Fibroblast of skin of abdomen (primary cell): ENCODE measurements at regions not wholly inside any gene's neighbourhood (a gene's known extent, or its start where the extent isn't known, plus 50 kb on each side); places are given as distances from the start of the nearest gene placed in this dataset.
"Not testable (repeated sequence)": the region's sequence is repeated elsewhere in the genome, so short reads cannot be mapped to it uniquely, and the experiment has no call there.

Source experiments
- DNase-seq: peaks from one replicate; pipeline ENCODE4 v3.0.0-alpha.2; 2013

GRCh38 chr4:104128031-104128849 is 366.5 kb downstream of the CXXC4 start:
- no peak for DNase-seq

GRCh38 chr4:104123021-104123420 is 371.7 kb downstream of the CXXC4 start:
- DNase-seq: no peak

DNA sequence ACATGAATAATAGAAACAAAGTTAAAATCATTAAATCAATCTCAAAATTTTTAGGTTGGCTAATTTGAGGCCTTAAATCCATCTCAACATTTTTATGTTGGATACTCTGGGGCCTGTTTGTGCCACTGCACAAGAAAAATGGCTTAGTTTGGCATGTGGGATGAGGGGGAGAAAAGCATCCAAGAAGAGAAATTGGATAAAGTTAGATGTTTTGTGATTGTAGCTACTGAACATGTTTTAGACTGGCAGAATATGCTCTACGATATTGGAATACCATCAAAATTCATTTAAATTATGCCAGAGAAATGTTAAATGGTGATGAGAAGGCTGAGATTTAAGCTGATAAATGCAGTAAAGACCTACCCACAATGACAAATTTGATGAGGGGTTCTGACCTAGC is 376.9 kb downstream of the CXXC4 start:
- no peak for DNase-seq

- DNase-seq: no peak
Measured at GRCh38 chr4:104113850-104114249, 380.8 kb downstream of the CXXC4 start.

GRCh38 chr4:104099141-104099540 is 379.4 kb upstream of the TACR3 start:
- no peak for DNase-seq

DNA sequence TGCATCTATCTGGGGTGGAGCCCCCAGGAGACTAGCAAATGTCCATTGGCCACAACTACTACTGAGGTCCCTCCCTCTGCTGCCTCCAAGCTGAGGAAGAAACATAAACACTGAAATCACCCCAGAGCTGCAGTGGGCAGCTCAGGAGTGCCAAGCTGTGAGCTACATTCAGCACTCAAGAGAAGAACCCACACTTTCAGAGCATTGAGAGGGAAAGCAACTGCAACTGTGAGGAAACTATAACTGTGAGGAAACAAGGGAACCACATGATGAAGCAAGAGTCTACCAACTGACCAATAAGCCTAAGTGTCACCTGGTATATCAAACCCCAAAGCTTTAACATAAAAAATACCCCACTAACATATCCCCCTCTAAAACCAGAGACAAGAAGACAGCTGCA is 373.5 kb upstream of the TACR3 start:
- DNase-seq: no peak

DNA sequence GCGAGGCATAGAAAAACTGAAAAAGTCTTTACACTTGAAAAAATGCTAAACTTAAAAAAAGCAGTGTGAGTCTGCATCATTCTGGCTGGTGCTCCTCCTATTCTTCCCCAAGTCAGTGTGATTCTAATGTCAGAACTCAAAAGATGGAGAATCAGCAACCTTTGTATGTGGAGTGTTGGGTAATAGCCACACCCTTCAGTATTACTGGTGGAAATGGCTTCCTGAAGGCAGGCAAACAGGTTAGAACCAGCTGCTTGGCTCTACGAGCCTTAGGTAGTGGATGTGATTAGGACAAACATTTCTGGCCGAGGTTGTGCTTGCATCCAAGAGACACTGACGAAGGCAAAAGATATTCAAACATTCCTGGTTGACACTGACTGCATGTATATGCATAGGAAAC is 353.4 kb upstream of the TACR3 start:
- no peak for DNase-seq

DNA sequence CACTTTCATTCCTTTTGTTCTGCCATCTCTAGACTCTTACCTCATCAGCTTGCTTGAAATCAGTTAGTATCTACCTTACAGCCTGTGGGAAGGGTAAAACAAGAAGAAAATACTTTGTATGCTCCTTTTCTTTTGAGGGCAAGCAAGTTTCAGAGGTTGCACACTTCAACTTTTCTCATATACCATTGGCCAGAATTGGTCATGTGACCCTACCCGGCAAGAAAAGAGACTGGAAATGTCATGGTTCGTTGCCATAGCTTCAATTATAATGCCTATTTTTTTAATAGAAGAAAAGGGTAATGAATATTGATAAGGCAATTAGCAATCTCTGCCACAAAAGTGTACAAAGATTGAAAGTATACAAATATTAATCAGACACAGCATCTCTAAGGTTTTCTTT is 346.7 kb upstream of the TACR3 start:
- DNase-seq: no peak

GRCh38 chr4:104064646-104065577 is 345.1 kb upstream of the TACR3 start:
- peak; percentile 20 for DNase-seq

DNA sequence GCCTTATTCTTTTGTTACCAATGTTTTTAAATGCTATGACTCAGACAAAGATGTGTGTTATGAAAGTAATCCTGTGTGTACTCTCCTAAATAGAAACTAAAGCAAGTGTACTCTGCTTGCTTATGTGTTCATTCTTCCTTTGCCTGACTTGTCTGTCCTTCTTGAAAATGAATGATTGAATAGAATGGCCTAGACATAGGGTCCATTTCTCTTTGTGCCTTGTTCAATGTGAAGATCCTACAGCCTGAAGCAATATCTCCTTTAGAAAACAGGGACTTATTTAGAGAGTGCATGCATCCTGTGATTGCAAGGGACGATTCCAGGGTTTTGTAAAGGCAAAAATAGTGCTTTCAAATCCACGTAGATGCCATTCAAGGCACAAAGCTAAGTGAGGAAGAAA is 343.6 kb upstream of the TACR3 start:
- no peak for DNase-seq

DNA sequence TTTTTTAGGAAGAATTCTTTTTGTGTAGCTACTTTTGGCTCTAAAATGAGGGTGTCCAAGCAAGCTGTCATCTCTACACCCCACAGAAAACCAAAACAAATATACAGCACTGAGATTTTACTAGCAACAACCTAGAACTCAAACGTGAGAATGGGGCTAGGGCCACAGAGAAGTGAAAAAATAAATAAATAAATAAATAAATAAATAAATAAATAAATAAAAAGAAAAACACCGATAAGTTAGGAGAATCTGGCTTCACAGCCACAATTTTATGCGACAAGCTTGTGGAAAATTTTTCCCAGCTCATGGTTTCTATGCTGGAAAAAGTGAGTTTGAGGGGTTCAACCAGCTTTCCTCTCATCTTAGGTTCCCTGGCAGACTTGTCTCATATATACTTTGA is 324.6 kb upstream of the TACR3 start:
- no peak for DNase-seq

- DNase-seq: no peak
Measured at GRCh38 chr4:104032896-104033295, 313.1 kb upstream of the TACR3 start.

GRCh38 chr4:104025251-104025650 is 305.5 kb upstream of the TACR3 start:
- DNase-seq: no peak

DNA sequence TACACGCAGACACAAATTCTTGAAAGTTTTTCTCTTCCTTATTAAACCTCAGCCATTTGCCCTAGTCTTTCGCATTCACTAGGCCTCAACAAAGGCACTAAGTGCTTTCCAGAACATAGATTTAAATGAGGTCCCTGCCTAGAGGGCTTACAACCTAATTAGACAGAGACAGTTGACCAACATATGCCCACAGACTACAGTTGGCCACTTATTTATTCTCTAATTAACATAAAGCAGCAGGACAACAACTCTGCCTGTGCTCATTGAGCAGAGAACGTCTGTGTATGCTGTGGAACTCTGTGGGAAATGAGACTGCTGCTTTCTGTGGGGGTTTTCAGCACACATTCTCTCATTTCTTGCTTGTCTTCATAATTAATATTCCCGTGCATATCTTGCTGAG is 303.0 kb upstream of the TACR3 start:
- no peak for DNase-seq

DNA sequence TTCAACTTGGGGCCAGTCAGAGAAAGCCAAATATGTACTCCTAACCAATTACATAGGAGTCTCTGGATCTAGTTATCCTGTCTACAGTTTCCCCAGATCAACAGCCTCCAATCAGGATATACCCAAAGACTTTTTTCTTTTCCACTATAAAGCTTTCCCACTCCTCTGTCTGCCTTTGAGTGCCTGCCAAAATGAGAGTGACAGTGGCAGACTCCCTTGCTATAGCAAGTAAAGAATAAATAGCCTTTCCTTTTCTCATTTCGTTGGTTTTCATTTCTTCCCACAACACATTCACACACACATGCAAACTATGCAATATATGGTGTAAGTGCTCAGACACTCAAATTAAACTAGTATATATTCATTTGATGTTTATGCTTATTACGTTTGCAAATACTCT is 302.4 kb upstream of the TACR3 start:
- DNase-seq: no peak

GRCh38 chr4:104020641-104021040 is 300.9 kb upstream of the TACR3 start:
- no peak for DNase-seq

DNA sequence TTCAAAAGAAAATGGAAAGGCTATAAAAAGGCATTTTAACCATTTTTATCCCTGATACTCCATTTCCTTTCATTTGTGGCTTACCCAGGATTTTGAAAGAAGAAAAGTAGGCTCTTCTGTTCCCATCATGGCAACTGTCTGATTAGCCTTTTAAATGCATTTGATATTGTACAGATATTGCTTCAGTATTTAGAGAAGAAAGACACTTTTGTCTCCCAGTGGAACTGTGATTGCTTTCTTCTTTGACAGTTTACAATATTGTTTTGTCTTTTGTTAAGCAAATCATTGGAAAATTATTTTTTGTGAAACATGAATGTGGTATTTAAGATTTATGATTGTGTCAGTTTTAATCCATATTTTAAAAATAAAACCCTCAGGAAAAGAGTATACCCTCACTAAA is 297.4 kb upstream of the TACR3 start:
- no peak for DNase-seq

- DNase-seq: no peak
Measured at GRCh38 chr4:104015680-104016079, 295.9 kb upstream of the TACR3 start.

GRCh38 chr4:104010722-104011121 is 290.9 kb upstream of the TACR3 start:
- no peak for DNase-seq

DNA sequence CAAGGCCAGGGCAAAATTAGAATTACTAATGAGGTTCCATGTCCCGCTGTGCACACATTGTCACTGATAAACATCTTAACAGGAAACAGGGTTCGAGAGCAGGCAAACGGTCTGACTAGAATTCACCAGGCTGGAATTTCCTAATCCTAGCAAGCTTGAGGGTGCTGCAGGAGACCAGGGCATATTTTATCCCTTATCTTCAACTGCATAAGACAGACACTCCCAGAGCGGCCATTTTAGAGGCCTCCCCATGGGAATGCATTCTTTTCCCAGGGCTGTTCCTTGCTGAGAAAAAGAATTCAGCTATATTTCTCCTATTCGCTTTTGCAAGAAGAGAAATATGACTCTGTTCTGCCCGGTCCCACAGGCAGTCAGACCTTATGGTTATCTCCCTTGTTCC is 282.5 kb upstream of the TACR3 start:
- DNase-seq: not testable (repeated sequence)

GRCh38 chr4:103998756-103999155 is 279.0 kb upstream of the TACR3 start:
- no peak for DNase-seq

DNA sequence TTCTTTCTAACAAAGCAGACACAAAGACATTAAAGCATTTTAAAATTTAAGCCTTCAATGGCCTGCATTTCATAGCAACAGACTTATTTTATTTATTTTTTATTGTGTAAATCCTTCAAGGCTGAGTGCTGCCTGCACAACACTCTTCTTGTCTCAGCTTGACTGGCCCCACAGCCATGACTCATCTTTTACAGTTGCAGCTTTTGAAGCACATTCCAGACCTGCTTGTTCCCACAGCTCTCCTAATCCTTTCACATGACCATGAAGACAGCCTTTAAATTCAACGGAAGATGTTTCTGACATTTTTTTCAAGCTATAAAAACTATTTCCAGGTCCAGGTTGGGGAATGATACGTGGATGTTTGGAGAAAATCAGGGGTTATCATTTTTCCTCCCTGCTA is 276.9 kb upstream of the TACR3 start:
- peak; percentile 83 for DNase-seq

- peak; percentile 13 for DNase-seq
Measured at GRCh38 chr4:103996064-103996463, 276.3 kb upstream of the TACR3 start.

GRCh38 chr4:103994059-103994458 is 274.3 kb upstream of the TACR3 start:
- no peak for DNase-seq
